ENCODE measurements at regions not wholly inside any gene's neighbourhood (a gene's known extent, or its start where the extent isn't known, plus 50 kb on each side); places are given as distances from the start of the nearest gene placed in this dataset.
A peak's percentile ranks its signal among the peaks of the same experiment; 100 is the strongest.

DNA sequence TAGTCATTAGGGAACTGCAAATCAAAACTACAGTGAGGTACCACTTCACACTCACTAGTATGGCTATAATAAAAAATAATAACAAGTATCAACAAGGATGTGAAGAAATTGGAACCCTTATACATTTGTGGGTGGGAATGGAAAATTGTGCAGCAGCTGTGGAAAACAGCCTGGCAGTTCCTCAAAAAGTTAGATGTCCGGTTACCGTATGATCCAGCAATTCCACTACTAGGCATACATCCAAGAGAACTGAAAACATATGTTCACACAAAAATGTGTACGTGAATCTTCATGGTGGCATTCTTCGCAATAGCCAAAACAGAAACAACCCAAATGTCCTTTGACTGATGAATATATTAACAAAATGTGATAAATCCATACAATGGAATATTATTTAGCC lies 187.9 kb upstream of the LYSMD4 start:
- no peaks in the 10 kb centered on the region for H3K36me3 Mint-ChIP-seq
- ATAC-seq (replicated peaks) (no peak), DNase-seq (no peak)
- H3K4me3 Mint-ChIP-seq = no peak overlapping the region
- H3K9me3 Mint-ChIP-seq = no peaks in the 10 kb centered on the region
- peaks cover 35 to 41% of the 10 kb centered on the region in 2 donors for H3K27me3 Mint-ChIP-seq
- no peak overlapping the region for H3K27ac Mint-ChIP-seq
- peaks cover 2 to 4% of the 10 kb centered on the region in 2 donors for H3K4me1 Mint-ChIP-seq

- peaks cover 0 to 1% of the 10 kb centered on the region in 2 donors for H3K36me3 Mint-ChIP-seq
- H3K27ac Mint-ChIP-seq = no peak overlapping the region
- peaks cover 37 to 41% of the 10 kb centered on the region in 2 donors for H3K27me3 Mint-ChIP-seq
- H3K4me1 Mint-ChIP-seq = no peaks in the 10 kb centered on the region
- no peaks in the 10 kb centered on the region for H3K9me3 Mint-ChIP-seq
- no peak for DNase-seq
- ATAC-seq (replicated peaks) = no peak
- H3K4me3 Mint-ChIP-seq = no peak overlapping the region
These were observed 184.8 kb upstream of the LYSMD4 start for GRCh38 chr15:99918072-99918471.

DNA sequence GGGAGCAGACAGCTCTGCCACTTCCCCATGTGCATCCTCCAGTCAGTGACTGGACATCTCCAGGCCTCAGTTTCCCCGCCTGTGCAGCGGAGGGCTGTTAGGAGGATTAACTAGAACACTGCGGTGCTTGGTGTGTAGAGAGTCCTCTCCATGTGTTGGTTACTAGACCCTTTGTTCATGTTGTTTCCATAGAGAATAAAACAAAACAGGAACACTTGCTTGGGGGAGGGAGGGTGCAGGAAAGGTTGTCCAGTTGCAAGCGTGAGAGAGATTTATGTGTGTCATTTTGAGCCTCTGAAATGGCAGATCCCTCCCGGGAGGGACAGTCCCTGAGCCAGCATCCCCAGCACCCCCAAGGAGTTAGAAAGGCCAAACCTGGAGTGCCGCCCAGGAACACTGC lies 184.0 kb upstream of the LYSMD4 start:
- H3K27ac Mint-ChIP-seq = no peak overlapping the region
- H3K9me3 Mint-ChIP-seq = peaks cover 0 to 1% of the 10 kb centered on the region in 2 donors
- peaks cover 2 to 4% of the 10 kb centered on the region in 2 donors for H3K4me1 Mint-ChIP-seq
- DNase-seq (no peak), ATAC-seq (replicated peaks) (no peak)
- no peak overlapping the region for H3K4me3 Mint-ChIP-seq
- H3K27me3 Mint-ChIP-seq = peaks cover 37 to 41% of the 10 kb centered on the region in 2 donors
- peaks cover 1 to 3% of the 10 kb centered on the region in 2 donors for H3K36me3 Mint-ChIP-seq

DNA sequence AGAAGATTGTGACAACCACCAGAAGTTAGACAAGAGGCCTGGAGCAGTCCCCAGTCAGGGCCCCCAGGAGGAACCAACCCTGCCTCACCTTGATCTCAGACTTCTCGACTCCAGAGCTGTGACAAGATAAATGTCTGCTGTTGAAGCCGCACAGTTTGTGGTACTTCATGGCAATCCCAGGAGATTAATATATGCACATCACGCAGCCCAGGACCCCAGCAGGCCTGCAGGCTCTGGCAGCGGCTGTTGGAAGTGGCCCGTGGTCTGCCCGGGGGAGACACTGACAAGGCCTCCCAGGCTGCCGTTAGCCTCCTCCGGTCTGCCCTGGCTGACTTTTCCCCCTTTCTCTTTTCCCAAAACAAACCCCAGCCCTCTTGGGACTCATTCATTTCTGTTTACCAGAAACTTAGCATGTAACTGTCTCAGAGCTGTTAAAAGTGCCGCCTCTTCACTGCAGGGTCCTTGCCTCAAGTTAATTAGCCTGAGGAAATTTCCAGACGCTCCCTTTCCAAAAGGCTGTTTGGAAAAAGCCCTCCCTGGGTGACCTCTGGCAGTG lies 183.5 kb upstream of the LYSMD4 start:
- ATAC-seq (replicated peaks) = no peak
- no peak for DNase-seq
- Mint-ChIP-seq H3K27ac (no peak overlapping the region), H3K27me3 (peaks cover 37 to 41% of the 10 kb centered on the region in 2 donors), H3K9me3 (peaks cover 0 to 1% of the 10 kb centered on the region in 2 donors), H3K36me3 (peaks cover 3 to 4% of the 10 kb centered on the region in 2 donors), H3K4me1 (peaks cover 7 to 9% of the 10 kb centered on the region in 2 donors), H3K4me3 (no peak overlapping the region)

GRCh38 chr15:99914723-99915122 lies 181.5 kb upstream of the LYSMD4 start:
- DNase-seq (no peak), ATAC-seq (replicated peaks) (no peak)
- Mint-ChIP-seq H3K4me3 (no peak overlapping the region), H3K27ac (no peak overlapping the region), H3K9me3 (peaks cover 0 to 1% of the 10 kb centered on the region in 2 donors), H3K27me3 (peaks cover 30 to 38% of the 10 kb centered on the region in 2 donors), H3K36me3 (peaks cover 3 to 4% of the 10 kb centered on the region in 2 donors), H3K4me1 (peaks cover 7 to 11% of the 10 kb centered on the region in 2 donors)

DNA sequence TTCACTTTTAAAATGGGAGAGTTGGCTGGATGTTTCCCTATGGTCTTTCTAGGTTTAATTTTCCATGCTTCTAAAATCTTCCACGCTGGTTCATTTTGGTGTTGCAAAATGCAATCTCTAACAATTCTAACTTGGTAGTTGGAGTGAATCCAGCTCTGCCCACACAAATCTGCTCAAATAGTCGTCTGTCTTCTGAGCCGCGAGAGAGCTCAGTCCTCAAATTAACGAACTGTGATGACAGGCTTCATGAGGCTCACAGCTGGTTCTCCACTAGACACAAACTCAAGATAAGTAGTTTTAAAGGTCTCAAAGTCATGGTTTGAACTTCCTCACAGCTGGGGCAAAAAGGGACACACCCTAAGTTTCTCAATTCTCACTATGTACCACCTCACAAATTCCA lies 178.6 kb upstream of the LYSMD4 start:
- H3K27ac Mint-ChIP-seq = no peak overlapping the region
- no peak for DNase-seq

DNA sequence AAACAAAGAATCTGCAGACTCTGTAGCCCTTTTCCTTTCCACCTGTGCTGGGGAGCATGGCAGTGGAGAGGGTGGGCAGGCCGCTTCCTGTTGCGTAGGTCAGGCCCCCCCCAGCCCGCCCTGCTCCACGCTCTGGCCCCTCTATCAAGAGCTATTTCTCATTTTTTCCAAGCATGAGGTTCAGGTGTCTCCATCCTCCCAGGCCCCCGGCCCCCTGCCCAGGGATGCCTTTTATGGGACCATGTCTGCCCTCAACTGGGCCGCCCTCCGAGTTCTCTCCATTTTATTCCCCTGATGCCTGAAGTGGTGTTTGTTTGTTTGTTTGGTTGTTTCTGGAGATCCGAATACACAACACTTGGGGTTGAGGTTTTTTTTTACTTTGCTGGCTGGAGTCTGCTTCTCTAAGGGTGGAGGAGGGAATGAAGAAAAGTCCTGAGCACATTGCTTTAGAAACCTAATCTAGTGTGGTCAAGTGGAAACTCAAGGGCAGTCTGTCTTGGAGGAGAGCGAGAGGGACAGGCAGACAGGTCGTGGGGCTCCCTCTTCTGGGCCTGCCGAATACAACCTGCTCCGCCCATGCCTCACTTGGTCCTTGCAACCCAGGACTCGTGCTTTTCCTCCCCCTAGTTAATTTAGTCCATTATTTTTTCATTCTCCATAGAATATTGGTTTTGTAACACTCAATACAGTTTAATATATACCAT lies 176.5 kb upstream of the LYSMD4 start:
- no peak overlapping the region for H3K27ac Mint-ChIP-seq
- peaks cover 0 to 1% of the 10 kb centered on the region in 2 donors for H3K9me3 Mint-ChIP-seq
- no peak overlapping the region for H3K4me3 Mint-ChIP-seq
- peaks cover 3 to 4% of the 10 kb centered on the region in 2 donors for H3K36me3 Mint-ChIP-seq
- peaks cover 7 to 11% of the 10 kb centered on the region in 2 donors for H3K4me1 Mint-ChIP-seq
- ATAC-seq (replicated peaks) (no peak), DNase-seq (no peak)
- H3K27me3 Mint-ChIP-seq = peaks cover 0 to 9% of the 10 kb centered on the region in 2 donors

More for the DNA sequence above, 178.6 kb upstream of the LYSMD4 start:
- peak; percentile 36 to 63 for ATAC-seq (replicated peaks)
- Mint-ChIP-seq H3K36me3 (peaks cover 3 to 4% of the 10 kb centered on the region in 2 donors), H3K4me3 (no peak overlapping the region), H3K4me1 (peaks cover 7 to 11% of the 10 kb centered on the region in 2 donors), H3K9me3 (peaks cover 0 to 1% of the 10 kb centered on the region in 2 donors), H3K27me3 (peaks cover 8 to 16% of the 10 kb centered on the region in 2 donors)

DNA sequence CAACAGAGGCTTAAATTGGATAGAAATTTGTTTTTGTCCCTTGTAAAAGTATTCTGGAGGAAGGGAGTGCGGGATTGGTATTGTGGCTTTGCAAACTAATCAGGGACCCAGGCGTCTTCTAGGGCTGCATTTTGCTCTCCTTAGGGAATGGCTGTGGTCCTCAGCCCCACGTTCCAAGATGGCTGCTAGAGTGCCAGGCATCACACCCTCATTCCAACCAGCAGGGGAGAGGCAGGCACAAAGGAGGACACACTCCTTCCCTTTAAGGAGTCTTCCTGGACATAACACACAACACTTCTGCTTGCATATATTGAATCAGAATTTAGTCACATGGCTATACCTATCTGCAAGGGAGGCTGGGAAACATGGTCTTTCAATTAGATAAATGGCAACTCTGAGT lies 174.5 kb upstream of the LYSMD4 start:
- H3K4me3 Mint-ChIP-seq = no peak overlapping the region
- peaks cover 2 to 4% of the 10 kb centered on the region in 2 donors for H3K36me3 Mint-ChIP-seq
- peaks cover 0 to 9% of the 10 kb centered on the region in 2 donors for H3K27me3 Mint-ChIP-seq
- DNase-seq = no peak
- peaks cover 0 to 1% of the 10 kb centered on the region in 2 donors for H3K9me3 Mint-ChIP-seq
- H3K27ac Mint-ChIP-seq = no peak overlapping the region
- H3K4me1 Mint-ChIP-seq = peaks cover 7 to 11% of the 10 kb centered on the region in 2 donors
- no peak for ATAC-seq (replicated peaks)

- H3K4me3 Mint-ChIP-seq = no peak overlapping the region
- H3K27ac Mint-ChIP-seq = no peak overlapping the region
- peaks cover 0 to 9% of the 10 kb centered on the region in 2 donors for H3K27me3 Mint-ChIP-seq
- ATAC-seq (replicated peaks) (no peak), DNase-seq (no peak)
- H3K9me3 Mint-ChIP-seq = no peaks in the 10 kb centered on the region
- peaks cover under 1 to 2% of the 10 kb centered on the region in 2 donors for H3K4me1 Mint-ChIP-seq
- peaks cover 0 to under 1% of the 10 kb centered on the region in 2 donors for H3K36me3 Mint-ChIP-seq
These were observed 173.6 kb upstream of the LYSMD4 start for GRCh38 chr15:99906793-99907192.

DNA sequence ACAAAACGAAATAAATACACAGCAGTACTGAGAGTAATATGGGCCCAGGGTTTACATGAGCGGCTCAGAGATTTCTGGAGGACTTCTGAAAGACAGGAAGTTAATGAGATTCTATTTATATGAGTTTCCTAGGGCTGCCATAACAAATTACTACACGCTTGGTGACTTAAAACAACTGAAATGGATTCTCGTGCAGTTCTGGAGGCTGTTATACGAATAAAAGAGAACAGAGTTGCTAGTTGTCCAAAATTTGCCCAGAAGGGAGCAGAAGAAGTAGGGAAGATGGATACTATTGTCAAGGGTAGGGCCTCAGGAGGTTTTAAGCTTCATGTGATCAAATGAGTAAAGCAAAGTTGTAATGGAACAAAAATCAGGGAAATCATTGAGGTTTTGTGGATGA lies 173.1 kb upstream of the LYSMD4 start:
- Mint-ChIP-seq H3K4me3 (no peak overlapping the region), H3K4me1 (no peaks in the 10 kb centered on the region), H3K9me3 (no peaks in the 10 kb centered on the region), H3K36me3 (no peaks in the 10 kb centered on the region), H3K27ac (no peak overlapping the region), H3K27me3 (peaks cover 0 to 9% of the 10 kb centered on the region in 2 donors)
- no peak for DNase-seq
- ATAC-seq (replicated peaks) = no peak

GRCh38 chr15:99902248-99902928 lies 169.2 kb upstream of the LYSMD4 start:
- Mint-ChIP-seq H3K4me3 (no peak overlapping the region), H3K9me3 (peaks cover 6% of the 10 kb centered on the region in 2 donors), H3K36me3 (peaks cover 5 to 14% of the 10 kb centered on the region in 2 donors), H3K4me1 (no peaks in the 10 kb centered on the region), H3K27ac (no peak overlapping the region), H3K27me3 (no peaks in the 10 kb centered on the region)
- no peak for ATAC-seq (replicated peaks)
- no peak for DNase-seq

GRCh38 chr15:99895956-99896311 lies 162.7 kb upstream of the LYSMD4 start:
- Mint-ChIP-seq H3K36me3 (peaks cover 5 to 19% of the 10 kb centered on the region in 2 donors), H3K9me3 (peaks cover 6% of the 10 kb centered on the region in 2 donors), H3K4me3 (no peak overlapping the region), H3K4me1 (peaks cover 9 to 10% of the 10 kb centered on the region in 2 donors), H3K27ac (no peak overlapping the region), H3K27me3 (no peaks in the 10 kb centered on the region)
- ATAC-seq (replicated peaks) (no peak), DNase-seq (no peak)

- Mint-ChIP-seq H3K36me3 (peaks cover 5 to 19% of the 10 kb centered on the region in 2 donors), H3K4me3 (no peak overlapping the region), H3K27me3 (no peaks in the 10 kb centered on the region), H3K4me1 (peaks cover 9 to 10% of the 10 kb centered on the region in 2 donors), H3K27ac (no peak overlapping the region), H3K9me3 (peaks cover 6% of the 10 kb centered on the region in 2 donors)
- ATAC-seq (replicated peaks) (peak; percentile 93 to 98), DNase-seq (no peak)
These were observed 162.1 kb upstream of the LYSMD4 start for GRCh38 chr15:99895189-99895955.

DNA sequence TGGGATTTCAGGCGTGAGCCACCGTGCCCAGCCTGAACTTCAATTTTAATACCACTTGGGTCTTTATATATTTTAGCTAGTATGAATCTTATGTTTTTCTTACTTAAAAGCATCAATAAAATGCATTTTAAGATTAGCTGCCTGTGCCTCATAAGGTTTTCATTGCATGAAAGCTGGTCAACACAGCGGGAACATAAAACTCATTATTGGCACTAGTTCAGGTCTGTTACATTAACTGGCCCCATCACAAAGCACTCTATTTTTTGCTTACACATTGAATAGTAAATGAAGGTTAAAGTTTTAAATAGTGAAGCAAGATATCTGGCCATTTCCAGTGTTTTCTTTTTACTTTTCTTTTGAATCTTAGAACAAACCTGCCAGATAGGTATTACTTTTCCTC lies 145.6 kb upstream of the LYSMD4 start:
- ATAC-seq (replicated peaks) (no peak), DNase-seq (no peak)
- Mint-ChIP-seq H3K27me3 (no peaks in the 10 kb centered on the region), H3K9me3 (peaks cover 5 to 6% of the 10 kb centered on the region in 2 donors), H3K27ac (no peak overlapping the region), H3K4me1 (no peaks in the 10 kb centered on the region), H3K4me3 (no peak overlapping the region), H3K36me3 (peaks cover 5 to 10% of the 10 kb centered on the region in 2 donors)
